Fibroblast of mammary gland (primary cell): ENCODE measurements at regions not wholly inside any gene's neighbourhood (a gene's known extent, or its start where the extent isn't known, plus 50 kb on each side); places are given as distances from the start of the nearest gene placed in this dataset.

ENCODE experiments used
- DNase-seq: peaks from one replicate; pipeline ENCODE4 v3.0.0-alpha.2; 2010; ENCODE audit warnings: low read depth
- H3K4me3 ChIP-seq: 2 replicates; pipeline ENCODE4 v1.5.1; 2011; ENCODE audit warnings: low read depth, mild to moderate bottlenecking, low read length, moderate library complexity; ENCODE audit not compliant: control insufficient read depth
- CTCF ChIP-seq: conservative IDR thresholded peaks from 2 replicates; pipeline ENCODE4 v1.5.1; 2011; ENCODE audit warnings: low read depth, low read length, inconsistent platforms; ENCODE audit not compliant: control insufficient read depth, insufficient read depth

GRCh38 chr15:96409215-96410138, 79.0 kb downstream of the NR2F2 start:
- no peak overlapping the region for H3K4me3 ChIP-seq
- TF ChIP-seq CTCF: no peak
- no peak for DNase-seq

DNA sequence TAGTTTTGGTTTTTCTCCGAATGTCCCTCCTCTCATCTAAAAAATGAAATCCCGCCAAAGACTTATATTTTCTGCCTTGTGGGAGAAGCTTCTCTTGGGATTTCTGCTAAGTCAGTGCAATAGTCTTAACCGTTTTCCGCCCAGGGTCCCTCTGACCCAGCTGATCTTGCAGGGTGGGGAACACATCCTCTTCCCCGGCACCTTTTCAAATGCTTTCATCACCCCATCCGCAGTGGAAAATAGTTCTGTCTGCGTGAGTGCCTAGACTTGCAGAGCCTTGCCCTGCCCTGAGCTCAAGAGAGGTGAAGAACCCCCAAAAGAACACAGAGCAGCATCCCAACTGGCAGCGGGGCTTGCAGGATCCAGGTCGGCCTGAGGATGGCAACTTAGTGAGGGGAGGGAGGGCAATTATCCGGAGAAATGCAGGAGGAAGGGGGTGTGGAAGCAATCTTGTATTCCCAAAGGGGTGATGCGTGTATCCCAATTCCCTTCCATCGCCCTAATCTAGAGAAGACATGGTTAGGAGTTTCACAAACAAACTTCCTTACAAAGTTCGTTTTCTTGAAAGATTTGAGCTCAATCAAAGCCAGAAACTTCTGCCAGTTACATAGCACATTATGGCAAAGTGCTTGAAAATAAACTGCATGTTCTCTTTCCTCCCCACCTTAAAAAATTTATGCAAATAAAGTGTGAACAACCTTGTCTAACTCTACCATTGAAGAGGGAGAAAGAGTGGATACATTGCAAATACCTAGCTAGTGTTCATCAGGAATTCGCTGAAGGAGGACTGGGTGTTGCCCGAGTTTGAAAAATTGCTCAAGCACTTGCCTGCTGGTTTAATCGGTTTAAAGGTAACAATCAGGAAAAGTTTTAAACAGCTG, 79.9 kb downstream of the NR2F2 start:
- DNase-seq: no peak
- TF ChIP-seq CTCF: no peak
- H3K4me3 ChIP-seq: no peak overlapping the region

DNA sequence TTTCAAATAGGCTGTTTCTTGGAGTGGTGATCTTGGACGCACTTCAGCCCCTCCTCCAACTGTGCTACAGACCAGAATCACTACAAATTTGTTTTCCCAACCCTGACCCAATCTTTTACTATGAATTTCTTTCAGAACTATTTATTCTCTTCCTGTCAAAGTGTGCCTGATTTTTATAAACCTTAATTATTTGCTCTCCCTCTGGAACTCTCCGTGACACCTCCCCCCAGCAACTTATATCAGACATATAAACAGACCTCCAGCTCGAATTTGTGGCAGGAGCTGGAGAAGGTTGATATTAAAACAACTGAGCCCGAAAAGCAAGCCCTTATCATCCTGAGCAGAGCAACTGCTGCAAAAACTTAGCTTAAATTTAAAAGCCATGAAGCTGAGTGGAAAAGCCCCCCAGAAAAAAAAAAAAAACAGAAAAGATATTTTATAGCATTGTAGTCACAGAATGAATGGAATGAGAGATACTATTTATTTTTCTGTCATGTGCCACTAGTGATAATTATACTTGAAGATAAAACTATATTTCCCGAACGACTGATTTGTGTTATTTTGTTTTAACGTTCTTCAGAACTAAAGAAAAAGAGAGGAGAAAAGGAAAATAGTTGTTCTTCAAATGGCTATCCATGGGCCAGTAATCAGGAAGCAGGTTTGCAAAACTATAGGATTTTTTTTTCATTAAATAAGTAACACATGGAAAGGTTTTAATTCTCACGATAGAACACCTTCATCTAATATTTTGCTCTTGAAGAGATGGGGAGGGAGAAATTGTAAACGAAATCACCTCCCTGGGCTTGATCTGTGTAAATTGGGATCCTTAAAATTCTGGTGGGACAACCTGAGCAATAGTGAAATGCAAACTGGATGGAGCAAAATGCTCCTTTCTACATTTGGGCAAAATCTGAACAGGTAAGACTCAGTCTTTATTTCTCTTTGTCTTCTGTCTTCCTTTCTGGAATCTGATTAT, 80.8 kb downstream of the NR2F2 start:
- H3K4me3 ChIP-seq: no peak overlapping the region
- no peak for TF ChIP-seq CTCF
- DNase-seq: no peak

GRCh38 chr15:96412045-96412905, 81.8 kb downstream of the NR2F2 start:
- no peak for TF ChIP-seq CTCF
- H3K4me3 ChIP-seq: no peak overlapping the region
- no peak for DNase-seq

DNA sequence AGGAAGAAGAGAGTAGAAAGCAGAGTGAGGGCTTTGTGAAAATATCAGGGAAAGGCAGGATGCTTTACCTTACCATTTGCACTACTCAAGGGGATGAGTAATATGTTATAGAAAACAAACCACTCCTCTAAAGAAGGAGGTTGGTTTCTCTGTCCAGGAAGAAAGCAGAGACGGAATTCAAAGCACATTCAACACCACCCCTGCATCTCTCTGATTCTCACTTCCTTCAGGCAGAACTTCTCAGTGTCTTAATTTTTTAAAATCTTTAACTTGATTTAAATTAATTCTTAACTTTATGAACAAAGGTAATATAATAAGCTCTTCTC, 82.4 kb downstream of the NR2F2 start:
- no peak for DNase-seq
- no peak for TF ChIP-seq CTCF
- H3K4me3 ChIP-seq: no peak overlapping the region
